ENCODE measurements at regions not wholly inside any gene's neighbourhood (a gene's known extent, or its start where the extent isn't known, plus 50 kb on each side); places are given as distances from the start of the nearest gene placed in this dataset.
"Not testable (repeated sequence)": the region's sequence is repeated elsewhere in the genome, so short reads cannot be mapped to it uniquely, and the experiment has no call there.

DNA sequence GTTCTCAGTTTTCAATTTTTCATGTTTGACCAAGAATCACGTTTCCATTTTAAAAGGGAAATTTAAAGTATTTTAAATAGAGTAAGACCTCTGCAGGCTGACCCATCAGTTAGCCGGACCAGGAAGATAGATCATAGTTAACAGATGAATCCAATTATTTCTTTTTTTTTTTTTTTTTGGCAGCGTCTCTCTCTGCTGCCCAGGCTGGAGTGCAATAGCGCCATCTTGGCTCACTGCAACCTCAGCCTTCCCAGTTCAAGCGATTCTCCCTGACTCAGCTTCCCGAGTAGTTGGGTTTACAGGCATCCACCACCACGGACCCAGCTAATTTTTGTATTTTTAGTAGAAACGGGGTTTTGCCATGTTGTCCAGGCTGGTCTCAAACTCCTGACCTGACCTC, 256.7 kb upstream of the CNR1 start:
- ATAC-seq (ENCODE audit: insufficient read depth, low read depth), result no peak
- no peaks in the 10 kb centered on the region for H3K4me1 ChIP-seq (ENCODE audit: insufficient read depth, low read length)
- no peak for TF ChIP-seq CTCF (IDR thresholded peaks at IDR 0.05; ENCODE audit: borderline replicate concordance, extremely low read depth, low read length, poor library complexity, severe bottlenecking)
- no peak for TF ChIP-seq EZH2 (IDR thresholded peaks at IDR 0.05; ENCODE audit: borderline replicate concordance, low read depth, low read length, severe bottlenecking)

GRCh38 chr6:88420967-88421488, 254.9 kb upstream of the CNR1 start:
- not testable (repeated sequence) for DNase-seq; H3K36me3 ChIP-seq (ENCODE audit: insufficient read depth, low read length); H3K27me3 ChIP-seq (ENCODE audit: insufficient read depth, low read length, poor library complexity); H3K4me3 ChIP-seq (ENCODE audit: low read depth in 1 of 2, low read length in 2 of 2); H3K4me2 ChIP-seq (ENCODE audit: insufficient read depth, low read length); H3K9me3 ChIP-seq (ENCODE audit: insufficient read depth, low read length, severe bottlenecking); ATAC-seq (ENCODE audit: insufficient read depth, low read depth); H3K9ac ChIP-seq (ENCODE audit: low read depth, low read length); H2AFZ ChIP-seq (ENCODE audit: low read depth, low read length); H3K79me2 ChIP-seq (ENCODE audit: insufficient read depth, low read length); H4K20me1 ChIP-seq (ENCODE audit: insufficient read depth, low read length); H3K27ac ChIP-seq (ENCODE audit: low read length); H3K4me1 ChIP-seq (ENCODE audit: insufficient read depth, low read length)

More for the DNA sequence above, 256.7 kb upstream of the CNR1 start:
- H3K4me3 ChIP-seq (ENCODE audit: low read depth in 1 of 2, low read length in 2 of 2), result no peak overlapping the region
- H3K9ac ChIP-seq (ENCODE audit: low read depth, low read length), result no peak overlapping the region
- no peak overlapping the region for H3K27ac ChIP-seq (ENCODE audit: low read length)
- H3K4me2 ChIP-seq (ENCODE audit: insufficient read depth, low read length), result no peak overlapping the region
- no peak for DNase-seq
- no peaks in the 10 kb centered on the region for H3K27me3 ChIP-seq (ENCODE audit: insufficient read depth, low read length, poor library complexity)
- H3K79me2 ChIP-seq (ENCODE audit: insufficient read depth, low read length), result no peaks in the 10 kb centered on the region
- no peaks in the 10 kb centered on the region for H4K20me1 ChIP-seq (ENCODE audit: insufficient read depth, low read length)
- no peak overlapping the region for H2AFZ ChIP-seq (ENCODE audit: low read depth, low read length)
- H3K9me3 ChIP-seq (ENCODE audit: insufficient read depth, low read length, severe bottlenecking), result no peaks in the 10 kb centered on the region
- no peaks in the 10 kb centered on the region for H3K36me3 ChIP-seq (ENCODE audit: insufficient read depth, low read length)

- H3K27me3 ChIP-seq (ENCODE audit: insufficient read depth, low read length, poor library complexity); H3K79me2 ChIP-seq (ENCODE audit: insufficient read depth, low read length); H3K27ac ChIP-seq (ENCODE audit: low read length); H3K36me3 ChIP-seq (ENCODE audit: insufficient read depth, low read length); DNase-seq; ATAC-seq (ENCODE audit: insufficient read depth, low read depth); H3K4me3 ChIP-seq (ENCODE audit: low read depth in 1 of 2, low read length in 2 of 2); H3K9ac ChIP-seq (ENCODE audit: low read depth, low read length); H3K4me1 ChIP-seq (ENCODE audit: insufficient read depth, low read length); H3K9me3 ChIP-seq (ENCODE audit: insufficient read depth, low read length, severe bottlenecking); H3K4me2 ChIP-seq (ENCODE audit: insufficient read depth, low read length); H4K20me1 ChIP-seq (ENCODE audit: insufficient read depth, low read length); H2AFZ ChIP-seq (ENCODE audit: low read depth, low read length): not testable (repeated sequence)
These were observed 253.0 kb upstream of the CNR1 start for GRCh38 chr6:88418921-88419810.

DNA sequence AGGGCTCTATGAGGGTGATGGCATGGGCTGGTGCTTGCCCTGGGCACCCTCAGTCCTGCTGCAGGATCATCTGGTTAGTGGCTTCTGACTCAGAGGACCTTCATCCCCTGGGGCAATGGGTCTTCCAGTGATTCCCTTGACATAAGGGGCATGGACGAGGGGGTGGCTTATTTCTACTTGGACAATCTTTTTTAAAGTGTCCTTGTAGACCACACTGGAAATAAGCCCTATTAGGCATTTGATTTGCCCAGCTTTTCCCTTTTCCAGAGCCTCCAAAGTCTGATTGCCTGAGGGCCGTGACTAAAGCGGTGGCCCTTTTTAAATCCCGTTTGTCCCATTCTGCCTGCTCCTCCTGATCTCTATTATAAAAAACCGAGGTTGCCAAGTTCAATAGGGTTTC, 251.2 kb upstream of the CNR1 start:
- not testable (repeated sequence) for H3K36me3 ChIP-seq (ENCODE audit: insufficient read depth, low read length); H3K4me3 ChIP-seq (ENCODE audit: low read depth in 1 of 2, low read length in 2 of 2); H4K20me1 ChIP-seq (ENCODE audit: insufficient read depth, low read length); H3K79me2 ChIP-seq (ENCODE audit: insufficient read depth, low read length); H3K27ac ChIP-seq (ENCODE audit: low read length); DNase-seq; H3K27me3 ChIP-seq (ENCODE audit: insufficient read depth, low read length, poor library complexity); ATAC-seq (ENCODE audit: insufficient read depth, low read depth); H3K9ac ChIP-seq (ENCODE audit: low read depth, low read length); H2AFZ ChIP-seq (ENCODE audit: low read depth, low read length); H3K9me3 ChIP-seq (ENCODE audit: insufficient read depth, low read length, severe bottlenecking); H3K4me2 ChIP-seq (ENCODE audit: insufficient read depth, low read length); H3K4me1 ChIP-seq (ENCODE audit: insufficient read depth, low read length)

DNA sequence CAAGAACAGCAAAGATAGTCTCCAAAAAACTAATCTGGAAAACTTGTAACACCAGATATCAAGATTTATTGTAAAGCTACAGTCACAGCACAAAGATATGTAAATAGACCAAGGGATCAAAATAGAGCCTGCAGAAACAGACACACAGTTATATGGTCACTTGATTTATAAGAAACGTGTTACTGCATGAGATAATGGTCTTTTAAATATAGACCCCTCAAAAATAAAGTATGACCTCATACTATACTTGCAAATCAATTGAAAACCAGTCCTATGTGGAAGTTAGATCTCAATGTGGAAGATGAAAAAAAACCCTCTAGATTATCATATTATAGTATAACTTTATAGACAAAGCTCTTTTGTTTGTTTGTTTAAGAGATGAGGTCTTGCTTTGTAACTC, 247.3 kb upstream of the CNR1 start:
- Histone ChIP-seq H3K27ac (ENCODE audit: low read length) (no peak overlapping the region), H3K27me3 (ENCODE audit: insufficient read depth, low read length, poor library complexity) (no peaks in the 10 kb centered on the region), H3K4me3 (ENCODE audit: low read depth in 1 of 2, low read length in 2 of 2) (no peak overlapping the region), H3K9me3 (ENCODE audit: insufficient read depth, low read length, severe bottlenecking) (no peaks in the 10 kb centered on the region), H3K9ac (ENCODE audit: low read depth, low read length) (no peak overlapping the region), H3K36me3 (ENCODE audit: insufficient read depth, low read length) (no peaks in the 10 kb centered on the region), H3K79me2 (ENCODE audit: insufficient read depth, low read length) (no peaks in the 10 kb centered on the region), H4K20me1 (ENCODE audit: insufficient read depth, low read length) (no peaks in the 10 kb centered on the region), H3K4me2 (ENCODE audit: insufficient read depth, low read length) (no peak overlapping the region), H2AFZ (ENCODE audit: low read depth, low read length) (no peak overlapping the region), H3K4me1 (ENCODE audit: insufficient read depth, low read length) (no peaks in the 10 kb centered on the region)
- ATAC-seq (ENCODE audit: insufficient read depth, low read depth) (no peak), DNase-seq (no peak)
- TF ChIP-seq CTCF (IDR thresholded peaks at IDR 0.05; ENCODE audit: borderline replicate concordance, extremely low read depth, low read length, poor library complexity, severe bottlenecking) (no peak), EZH2 (IDR thresholded peaks at IDR 0.05; ENCODE audit: borderline replicate concordance, low read depth, low read length, severe bottlenecking) (no peak)

DNA sequence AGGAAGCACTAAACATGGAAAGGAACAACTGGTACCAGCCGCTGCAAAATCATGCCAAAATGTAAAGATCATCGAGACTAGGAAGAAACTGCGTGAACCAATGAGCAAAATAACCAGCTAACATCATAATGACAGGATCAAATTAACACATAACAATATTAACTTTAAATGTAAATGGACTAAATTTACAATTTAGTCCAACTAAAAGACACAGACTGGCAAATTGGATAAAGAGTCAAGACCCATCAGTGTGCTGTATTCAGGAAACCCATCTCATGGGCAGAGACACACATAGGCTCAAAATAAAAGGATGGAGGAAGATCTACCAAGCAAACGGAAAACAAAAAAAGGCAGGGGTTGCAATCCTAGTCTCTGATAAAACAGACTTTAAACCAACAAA, 242.2 kb upstream of the CNR1 start:
- not testable (repeated sequence) for H3K27me3 ChIP-seq (ENCODE audit: insufficient read depth, low read length, poor library complexity); H3K4me2 ChIP-seq (ENCODE audit: insufficient read depth, low read length); H3K27ac ChIP-seq (ENCODE audit: low read length); H3K9me3 ChIP-seq (ENCODE audit: insufficient read depth, low read length, severe bottlenecking); H3K79me2 ChIP-seq (ENCODE audit: insufficient read depth, low read length); H3K4me1 ChIP-seq (ENCODE audit: insufficient read depth, low read length); ATAC-seq (ENCODE audit: insufficient read depth, low read depth); H3K36me3 ChIP-seq (ENCODE audit: insufficient read depth, low read length); H3K4me3 ChIP-seq (ENCODE audit: low read depth in 1 of 2, low read length in 2 of 2); DNase-seq; H3K9ac ChIP-seq (ENCODE audit: low read depth, low read length); H2AFZ ChIP-seq (ENCODE audit: low read depth, low read length); H4K20me1 ChIP-seq (ENCODE audit: insufficient read depth, low read length)

Measured in DND-41 (cell line).